ENCODE measurements at regions not wholly inside any gene's neighbourhood (a gene's known extent, or its start where the extent isn't known, plus 50 kb on each side); places are given as distances from the start of the nearest gene placed in this dataset.

- TF ChIP-seq CTCF (IDR thresholded peaks at IDR 0.05; ENCODE audit: insufficient read depth, low read length): no peak
- H3K4me3 ChIP-seq (ENCODE audit: low read depth, low read length): no peak overlapping the region
- DNase-seq (ENCODE audit: low read depth): no peak
Observed at GRCh38 chr1:62917314-62917713, 133.4 kb downstream of the ATG4C start.

- TF ChIP-seq CTCF (IDR thresholded peaks at IDR 0.05; ENCODE audit: insufficient read depth, low read length): no peak
- DNase-seq (ENCODE audit: low read depth): no peak
- H3K4me3 ChIP-seq (ENCODE audit: low read depth, low read length): no peak overlapping the region
Observed at GRCh38 chr1:62917805-62918204, 133.9 kb downstream of the ATG4C start.

- H3K4me3 ChIP-seq (ENCODE audit: low read depth, low read length): no peak overlapping the region
- no peak for DNase-seq (ENCODE audit: low read depth)
Observed at GRCh38 chr1:62918700-62919099, 134.8 kb downstream of the ATG4C start.

GRCh38 chr1:62922006-62922405 lies 138.1 kb downstream of the ATG4C start:
- no peak overlapping the region for H3K4me3 ChIP-seq (ENCODE audit: low read depth, low read length)
- TF ChIP-seq CTCF (IDR thresholded peaks at IDR 0.05; ENCODE audit: insufficient read depth, low read length): no peak
- DNase-seq (ENCODE audit: low read depth): no peak

More at GRCh38 chr1:62918700-62919099, 134.8 kb downstream of the ATG4C start:
- TF ChIP-seq CTCF (IDR thresholded peaks at IDR 0.05; ENCODE audit: insufficient read depth, low read length): no peak

- no peak for DNase-seq (ENCODE audit: low read depth)
- no peak overlapping the region for H3K4me3 ChIP-seq (ENCODE audit: low read depth, low read length)
- TF ChIP-seq CTCF (IDR thresholded peaks at IDR 0.05; ENCODE audit: insufficient read depth, low read length): no peak
Observed at GRCh38 chr1:62924983-62925790, 141.3 kb downstream of the ATG4C start.

- TF ChIP-seq CTCF (IDR thresholded peaks at IDR 0.05; ENCODE audit: insufficient read depth, low read length): no peak
- no peak overlapping the region for H3K4me3 ChIP-seq (ENCODE audit: low read depth, low read length)
- peak; percentile 2 for DNase-seq (ENCODE audit: low read depth)
Observed at GRCh38 chr1:62926681-62927252, 142.8 kb downstream of the ATG4C start.

Measured in fibroblast of the aortic adventitia (primary cell).